ENCODE measurements at regions not wholly inside any gene's neighbourhood (a gene's known extent, or its start where the extent isn't known, plus 50 kb on each side); places are given as distances from the start of the nearest gene placed in this dataset.

- intact Hi-C loops (cut with micrococcal nuclease): no loop called here
- no peak for TF ChIP-seq CTCF (IDR thresholded peaks at IDR 0.05; ENCODE audit: borderline replicate concordance)
- H3K9me3 ChIP-seq (replicated peaks): no peaks in the 10 kb centered on the region
- no peak overlapping the region for H3K27ac ChIP-seq (replicated peaks)
- no peaks in the 10 kb centered on the region for H3K27me3 ChIP-seq (ENCODE audit: low read depth)
- no peak overlapping the region for H3K4me3 ChIP-seq
- H3K4me1 ChIP-seq: peaks cover under 1% of the 10 kb centered on the region
- no peak for DNase-seq
- no peaks in the 10 kb centered on the region for H3K36me3 ChIP-seq
These were observed 74.5 kb upstream of the FZD7 start for GRCh38 chr2:201959198-201959597.

- Histone ChIP-seq H3K27ac (replicated peaks) (no peak overlapping the region), H3K4me1 (no peaks in the 10 kb centered on the region), H3K36me3 (no peaks in the 10 kb centered on the region), H3K4me3 (no peak overlapping the region), H3K27me3 (ENCODE audit: low read depth) (no peaks in the 10 kb centered on the region), H3K9me3 (replicated peaks) (no peaks in the 10 kb centered on the region)
- no peak for TF ChIP-seq CTCF (IDR thresholded peaks at IDR 0.05; ENCODE audit: borderline replicate concordance)
- intact Hi-C loops (cut with micrococcal nuclease): no loop called here
- no peak for DNase-seq
These were observed 74.0 kb upstream of the FZD7 start for GRCh38 chr2:201959626-201960025.

GRCh38 chr2:201960305-201960704 lies 73.3 kb upstream of the FZD7 start:
- intact Hi-C loops (cut with micrococcal nuclease): no loop called here
- Histone ChIP-seq H3K27me3 (ENCODE audit: low read depth) (no peaks in the 10 kb centered on the region), H3K36me3 (no peaks in the 10 kb centered on the region), H3K4me1 (no peaks in the 10 kb centered on the region), H3K4me3 (no peak overlapping the region), H3K9me3 (replicated peaks) (no peaks in the 10 kb centered on the region), H3K27ac (replicated peaks) (no peak overlapping the region)
- TF ChIP-seq CTCF (IDR thresholded peaks at IDR 0.05; ENCODE audit: borderline replicate concordance): no peak
- no peak for DNase-seq

GRCh38 chr2:201961401-201961800 lies 72.3 kb upstream of the FZD7 start:
- DNase-seq: no peak
- no peaks in the 10 kb centered on the region for H3K9me3 ChIP-seq (replicated peaks)
- no peak overlapping the region for H3K27ac ChIP-seq (replicated peaks)
- H3K4me1 ChIP-seq: no peaks in the 10 kb centered on the region
- no peaks in the 10 kb centered on the region for H3K27me3 ChIP-seq (ENCODE audit: low read depth)
- no peaks in the 10 kb centered on the region for H3K36me3 ChIP-seq
- H3K4me3 ChIP-seq: no peak overlapping the region
- no peak for TF ChIP-seq CTCF (IDR thresholded peaks at IDR 0.05; ENCODE audit: borderline replicate concordance)
- intact Hi-C loops (cut with micrococcal nuclease): no loop called here

- Histone ChIP-seq H3K9me3 (replicated peaks) (no peaks in the 10 kb centered on the region), H3K27ac (replicated peaks) (no peak overlapping the region), H3K36me3 (no peaks in the 10 kb centered on the region), H3K4me3 (no peak overlapping the region), H3K4me1 (no peaks in the 10 kb centered on the region), H3K27me3 (ENCODE audit: low read depth) (no peaks in the 10 kb centered on the region)
- intact Hi-C loops (cut with micrococcal nuclease): no loop called here
- no peak for DNase-seq
- no peak for TF ChIP-seq CTCF (IDR thresholded peaks at IDR 0.05; ENCODE audit: borderline replicate concordance)
These were observed 70.7 kb upstream of the FZD7 start for GRCh38 chr2:201962774-201963562.
